Mammary epithelial cell (primary cell): ENCODE measurements at regions not wholly inside any gene's neighbourhood (a gene's known extent, or its start where the extent isn't known, plus 50 kb on each side); places are given as distances from the start of the nearest gene placed in this dataset.

Experiments used
- CTCF ChIP-seq, 2 donors: IDR thresholded peaks in 1 of 2; conservative IDR thresholded peaks in 1 of 2; 2 replicates each; pipeline ENCODE4 v1.5.1; 2011 to 2012; ENCODE audit warnings: inconsistent platforms in 2 of 2, low read length in 2 of 2, mild to moderate bottlenecking in 2 of 2, control low read depth in 1 of 2, low read depth in 1 of 2; ENCODE audit not compliant: insufficient read depth in 1 of 2; ENCODE audit errors: extremely low read depth in 1 of 2
- EZH2 ChIP-seq: IDR thresholded peaks from 2 replicates; pipeline ENCODE4 v1.6.1; 2012; ENCODE audit warnings: low read length, inconsistent platforms, borderline replicate concordance

- TF ChIP-seq CTCF (conservative IDR thresholded peaks at IDR 0.05 in 1 of 2, IDR thresholded peaks at IDR 0.05 in 1 of 2; ENCODE audit: extremely low read depth in 1 of 2, insufficient read depth in 1 of 2, low read depth in 1 of 2, low read length in 2 of 2) (no peak), EZH2 (no peak)
These were observed 114.0 kb upstream of the ARG1 start for GRCh38 chr6:131459005-131459404.
